Ovary (tissue), 3 donors: ENCODE measurements at regions not wholly inside any gene's neighbourhood (a gene's known extent, or its start where the extent isn't known, plus 50 kb on each side); places are given as distances from the start of the nearest gene placed in this dataset.

Experiments used
- CTCF ChIP-seq, 3 donors: fragments of 450-650 bp in 2 of 3; fragments of 200-600 bp in 1 of 3; IDR thresholded peaks; one replicate each; pipeline versions ENCODE4 v1.5.1 to v1.8.0; 2016 to 2022; ENCODE audit warnings: antibody characterized with exemption in 3 of 3, mild to moderate bottlenecking in 1 of 3
- POLR2A ChIP-seq: fragments of 450-650 bp; IDR thresholded peaks from one replicate; pipeline ENCODE4 v1.6.1; 2017; ENCODE audit warnings: antibody characterized with exemption, mild to moderate bottlenecking, moderate library complexity
- donor health status: DM: no; HTN: no; CAD: no.

- no peak for TF ChIP-seq CTCF (IDR thresholded peaks at IDR 0.05)
- TF ChIP-seq POLR2A: no peak
These were observed 65.0 kb upstream of the CD93 start for GRCh38 chr20:23151008-23151703.
